NB4 (cell line): ENCODE measurements at regions not wholly inside any gene's neighbourhood (a gene's known extent, or its start where the extent isn't known, plus 50 kb on each side); places are given as distances from the start of the nearest gene placed in this dataset.
"Not testable (repeated sequence)": the region's sequence is repeated elsewhere in the genome, so short reads cannot be mapped to it uniquely, and the experiment has no call there.

Experiments
- POLR2A ChIP-seq: IDR thresholded peaks from 2 replicates; pipeline ENCODE4 v1.6.1; 2011; ENCODE audit warnings: mild to moderate bottlenecking; ENCODE audit not compliant: insufficient read length; ENCODE audit errors: extremely low read depth
- TF ChIP-seq, protein P1 (sequence below): IDR thresholded peaks from one replicate; pipeline ENCODE4 v1.5.1; 2012; ENCODE audit warnings: low read depth, low read length

DNA sequence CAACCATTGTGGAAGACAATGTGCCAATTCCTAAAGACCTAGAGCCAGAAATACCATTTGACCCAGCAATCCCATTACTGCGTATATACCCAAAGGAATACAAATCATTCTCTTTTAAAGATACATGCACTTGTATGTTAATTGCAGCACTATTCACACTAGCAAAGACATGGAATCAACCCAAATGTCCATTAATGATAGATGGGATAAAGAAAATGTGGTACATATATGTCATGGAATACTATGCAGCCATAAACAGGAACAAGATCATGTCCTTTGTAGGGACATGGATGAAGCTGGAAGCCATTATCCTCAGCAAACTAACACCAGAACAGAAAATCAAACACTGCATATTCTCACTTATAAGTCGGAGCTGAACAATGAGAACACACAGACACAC lies 472.5 kb upstream of the SOX9 start:
- TF ChIP-seq, protein P1, sequence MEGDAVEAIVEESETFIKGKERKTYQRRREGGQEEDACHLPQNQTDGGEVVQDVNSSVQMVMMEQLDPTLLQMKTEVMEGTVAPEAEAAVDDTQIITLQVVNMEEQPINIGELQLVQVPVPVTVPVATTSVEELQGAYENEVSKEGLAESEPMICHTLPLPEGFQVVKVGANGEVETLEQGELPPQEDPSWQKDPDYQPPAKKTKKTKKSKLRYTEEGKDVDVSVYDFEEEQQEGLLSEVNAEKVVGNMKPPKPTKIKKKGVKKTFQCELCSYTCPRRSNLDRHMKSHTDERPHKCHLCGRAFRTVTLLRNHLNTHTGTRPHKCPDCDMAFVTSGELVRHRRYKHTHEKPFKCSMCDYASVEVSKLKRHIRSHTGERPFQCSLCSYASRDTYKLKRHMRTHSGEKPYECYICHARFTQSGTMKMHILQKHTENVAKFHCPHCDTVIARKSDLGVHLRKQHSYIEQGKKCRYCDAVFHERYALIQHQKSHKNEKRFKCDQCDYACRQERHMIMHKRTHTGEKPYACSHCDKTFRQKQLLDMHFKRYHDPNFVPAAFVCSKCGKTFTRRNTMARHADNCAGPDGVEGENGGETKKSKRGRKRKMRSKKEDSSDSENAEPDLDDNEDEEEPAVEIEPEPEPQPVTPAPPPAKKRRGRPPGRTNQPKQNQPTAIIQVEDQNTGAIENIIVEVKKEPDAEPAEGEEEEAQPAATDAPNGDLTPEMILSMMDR: not testable (repeated sequence)
- TF ChIP-seq POLR2A: not testable (repeated sequence)
